ENCODE measurements at regions not wholly inside any gene's neighbourhood (a gene's known extent, or its start where the extent isn't known, plus 50 kb on each side); places are given as distances from the start of the nearest gene placed in this dataset.

GRCh38 chr12:34223640-34224039 is 201.3 kb downstream of the ALG10 start:
- TF ChIP-seq, protein P1, sequence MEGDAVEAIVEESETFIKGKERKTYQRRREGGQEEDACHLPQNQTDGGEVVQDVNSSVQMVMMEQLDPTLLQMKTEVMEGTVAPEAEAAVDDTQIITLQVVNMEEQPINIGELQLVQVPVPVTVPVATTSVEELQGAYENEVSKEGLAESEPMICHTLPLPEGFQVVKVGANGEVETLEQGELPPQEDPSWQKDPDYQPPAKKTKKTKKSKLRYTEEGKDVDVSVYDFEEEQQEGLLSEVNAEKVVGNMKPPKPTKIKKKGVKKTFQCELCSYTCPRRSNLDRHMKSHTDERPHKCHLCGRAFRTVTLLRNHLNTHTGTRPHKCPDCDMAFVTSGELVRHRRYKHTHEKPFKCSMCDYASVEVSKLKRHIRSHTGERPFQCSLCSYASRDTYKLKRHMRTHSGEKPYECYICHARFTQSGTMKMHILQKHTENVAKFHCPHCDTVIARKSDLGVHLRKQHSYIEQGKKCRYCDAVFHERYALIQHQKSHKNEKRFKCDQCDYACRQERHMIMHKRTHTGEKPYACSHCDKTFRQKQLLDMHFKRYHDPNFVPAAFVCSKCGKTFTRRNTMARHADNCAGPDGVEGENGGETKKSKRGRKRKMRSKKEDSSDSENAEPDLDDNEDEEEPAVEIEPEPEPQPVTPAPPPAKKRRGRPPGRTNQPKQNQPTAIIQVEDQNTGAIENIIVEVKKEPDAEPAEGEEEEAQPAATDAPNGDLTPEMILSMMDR (IDR thresholded peaks at IDR 0.05; ENCODE audit: extremely low read depth in 1 of 2, insufficient read depth in 1 of 2, low read depth in 1 of 2, low read length in 2 of 2): no peak
- TF ChIP-seq EZH2 (IDR thresholded peaks at IDR 0.05; ENCODE audit: borderline replicate concordance, low read depth, low read length, severe bottlenecking) (no peak), JUN (IDR thresholded peaks at IDR 0.05; ENCODE audit: borderline replicate concordance, insufficient read depth, insufficient read length, low read depth) (no peak), MYC (IDR thresholded peaks at IDR 0.05; ENCODE audit: low read depth, low read length) (no peak), FOS (IDR thresholded peaks at IDR 0.05; ENCODE audit: borderline replicate concordance, insufficient read depth, low read length) (no peak), POLR2A (IDR thresholded peaks at IDR 0.05; ENCODE audit: low read depth, low read length) (no peak), MAX (IDR thresholded peaks at IDR 0.05; ENCODE audit: insufficient read depth, insufficient read length) (no peak), POLR2AphosphoS5 (IDR thresholded peaks at IDR 0.05; ENCODE audit: insufficient read depth, low read depth, low read length) (no peak)
